GM21529 (cell line): ENCODE measurements at regions not wholly inside any gene's neighbourhood (a gene's known extent, or its start where the extent isn't known, plus 50 kb on each side); places are given as distances from the start of the nearest gene placed in this dataset.
"Not testable (repeated sequence)": the region's sequence is repeated elsewhere in the genome, so short reads cannot be mapped to it uniquely, and the experiment has no call there.

ENCODE experiments used
- ATAC-seq: cut with Tn5 transposase; IDR thresholded peaks from one replicate; pipeline ENCODE4 v1.9.1; 2021; ENCODE audit not compliant: unreplicated experiment

DNA sequence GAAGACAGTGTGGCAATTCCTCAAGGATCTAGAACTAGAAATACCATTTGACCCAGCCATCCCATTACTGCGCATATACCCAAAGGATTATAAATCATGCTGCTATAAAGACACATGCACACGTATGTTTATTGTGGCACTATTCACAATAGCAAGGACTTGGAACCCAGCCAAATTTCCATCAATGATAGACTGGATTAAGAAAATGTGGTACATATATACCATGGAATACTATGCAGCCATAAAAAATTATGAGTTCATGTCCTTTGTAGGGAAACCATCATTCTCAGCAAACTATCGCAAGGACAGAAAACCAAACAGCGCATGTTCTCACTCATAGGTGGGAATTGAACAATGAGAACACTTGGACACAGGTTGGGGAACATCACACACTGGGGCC, 729.6 kb upstream of the ARPP21 start:
- ATAC-seq = not testable (repeated sequence)

DNA sequence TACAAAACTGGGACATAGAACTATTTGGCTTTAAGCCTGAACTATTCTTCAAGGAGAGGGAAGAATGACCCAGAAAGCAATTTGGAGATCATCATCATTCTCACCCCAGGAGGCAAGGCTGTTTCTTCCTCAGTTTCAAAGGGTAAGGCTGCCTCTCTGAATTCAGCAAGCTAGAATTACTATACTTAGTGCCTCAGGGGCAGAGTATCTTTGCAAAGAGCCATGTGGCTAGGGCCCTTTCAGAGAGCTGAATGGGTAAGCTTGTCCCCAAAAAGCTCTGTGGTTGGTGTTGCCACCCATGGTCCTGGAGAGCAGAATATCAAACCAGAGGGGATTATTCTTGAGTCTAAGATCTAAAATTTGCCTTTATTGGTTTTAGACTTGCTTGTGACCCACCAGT, 720.3 kb upstream of the ARPP21 start:
- no peak for ATAC-seq

DNA sequence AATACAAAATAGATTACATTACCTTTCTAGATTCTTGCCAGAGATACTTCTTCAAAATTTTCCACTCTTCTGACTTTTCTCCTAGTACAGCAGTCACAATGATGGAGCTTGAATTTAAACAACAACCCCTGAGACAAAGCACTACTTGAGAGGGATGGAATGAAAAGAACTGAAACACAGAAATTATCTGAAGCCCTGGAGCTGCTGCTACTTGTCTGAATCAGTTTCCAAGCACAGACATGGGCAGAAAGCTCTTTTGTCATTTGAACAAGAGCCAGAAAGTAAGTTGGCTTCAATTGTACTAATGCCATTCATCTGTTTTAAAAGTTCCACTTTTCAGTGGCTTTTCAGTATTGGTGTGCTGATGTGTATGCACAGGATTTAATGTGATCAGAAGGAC, 718.5 kb upstream of the ARPP21 start:
- ATAC-seq = no peak

GRCh38 chr3:34924961-34925360, 714.4 kb upstream of the ARPP21 start:
- ATAC-seq = no peak

- ATAC-seq = no peak
Observed at GRCh38 chr3:34925851-34926250, 713.5 kb upstream of the ARPP21 start.

- no peak for ATAC-seq
Observed at GRCh38 chr3:34929036-34929435, 710.3 kb upstream of the ARPP21 start.

GRCh38 chr3:34934660-34935059, 704.7 kb upstream of the ARPP21 start:
- ATAC-seq = no peak

- ATAC-seq = no peak
Observed at GRCh38 chr3:34938784-34939183, 700.5 kb upstream of the ARPP21 start.

DNA sequence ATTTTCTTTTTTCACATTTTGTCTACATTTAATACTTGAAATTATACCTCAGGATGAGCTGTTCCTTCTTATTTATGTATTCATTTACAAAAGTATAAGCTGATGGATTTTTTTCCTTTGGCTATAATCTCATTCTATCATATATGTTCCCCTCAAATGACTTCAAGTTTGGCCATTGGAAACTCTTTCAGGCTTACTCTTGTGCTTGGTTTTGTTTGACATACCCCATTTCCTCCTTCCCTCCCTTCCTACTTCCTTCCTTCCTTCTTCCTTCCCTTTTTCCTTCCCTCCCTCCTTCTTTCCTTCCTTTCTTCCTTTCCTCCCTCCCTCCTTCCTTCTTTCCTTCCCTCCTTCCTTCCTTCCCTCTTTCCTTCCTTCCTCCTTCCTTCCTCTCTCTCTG, 697.1 kb upstream of the ARPP21 start:
- no peak for ATAC-seq

- no peak for ATAC-seq
Observed at GRCh38 chr3:34947834-34948233, 691.5 kb upstream of the ARPP21 start.

- no peak for ATAC-seq
Observed at GRCh38 chr3:34948517-34948916, 690.8 kb upstream of the ARPP21 start.

DNA sequence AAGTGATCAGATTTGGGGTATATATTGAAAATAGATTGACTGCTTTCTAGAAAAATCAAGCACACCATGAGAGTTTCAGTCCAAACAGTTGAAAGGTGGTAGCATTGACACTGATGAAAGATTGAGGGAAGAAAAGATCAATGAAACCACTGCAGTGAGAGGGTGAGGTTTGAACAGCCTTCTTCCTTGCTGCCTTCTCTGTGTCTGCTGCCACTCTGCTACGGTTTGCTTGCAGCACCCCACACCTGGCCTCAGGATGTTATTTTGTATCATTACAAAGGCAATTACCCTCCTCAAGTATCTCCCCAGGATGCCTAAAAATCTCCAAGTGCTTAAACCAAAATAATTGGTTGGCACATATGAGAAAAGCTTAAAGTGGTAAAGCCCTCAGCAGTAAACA, 683.6 kb upstream of the ARPP21 start:
- no peak for ATAC-seq

- no peak for ATAC-seq
Observed at GRCh38 chr3:34956511-34956910, 682.8 kb upstream of the ARPP21 start.

- no peak for ATAC-seq
Observed at GRCh38 chr3:34957677-34958076, 681.6 kb upstream of the ARPP21 start.

- ATAC-seq = no peak
Observed at GRCh38 chr3:34969513-34969912, 669.8 kb upstream of the ARPP21 start.

- no peak for ATAC-seq
Observed at GRCh38 chr3:34972481-34972880, 666.8 kb upstream of the ARPP21 start.

- no peak for ATAC-seq
Observed at GRCh38 chr3:34973586-34973985, 665.7 kb upstream of the ARPP21 start.

- no peak for ATAC-seq
Observed at GRCh38 chr3:34983631-34984030, 655.7 kb upstream of the ARPP21 start.

- no peak for ATAC-seq
Observed at GRCh38 chr3:34988296-34988695, 651.0 kb upstream of the ARPP21 start.

DNA sequence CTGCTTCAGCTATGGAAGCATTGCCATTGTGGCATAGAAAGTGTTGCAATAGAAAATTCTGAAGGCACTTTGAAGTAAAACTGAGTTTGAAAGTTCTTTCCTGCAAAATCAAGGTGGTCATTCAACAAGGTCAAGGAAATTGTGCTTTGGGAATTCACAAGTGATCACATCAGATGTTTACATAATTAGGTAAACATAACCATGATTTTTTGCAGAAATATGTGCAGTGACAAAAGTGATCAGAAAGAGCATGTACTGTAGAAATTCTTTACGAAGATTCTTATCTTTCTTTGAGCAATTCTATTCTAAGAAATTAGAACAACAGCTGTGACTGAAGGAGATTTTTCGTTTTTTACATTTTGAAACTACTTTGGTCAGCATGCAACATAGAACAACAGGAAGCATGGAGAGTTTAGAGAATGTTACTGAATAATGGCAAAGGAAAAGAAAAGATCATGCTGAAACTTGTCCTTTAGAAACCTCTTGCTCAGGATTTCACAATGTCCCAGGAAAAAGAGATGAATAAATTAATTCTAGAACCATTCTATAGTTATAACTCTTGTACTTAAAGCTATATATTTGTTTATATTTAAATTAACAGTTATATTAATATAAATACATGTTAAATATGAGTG, 643.4 kb upstream of the ARPP21 start:
- ATAC-seq = no peak

GRCh38 chr3:34998902-34999301, 640.4 kb upstream of the ARPP21 start:
- no peak for ATAC-seq

DNA sequence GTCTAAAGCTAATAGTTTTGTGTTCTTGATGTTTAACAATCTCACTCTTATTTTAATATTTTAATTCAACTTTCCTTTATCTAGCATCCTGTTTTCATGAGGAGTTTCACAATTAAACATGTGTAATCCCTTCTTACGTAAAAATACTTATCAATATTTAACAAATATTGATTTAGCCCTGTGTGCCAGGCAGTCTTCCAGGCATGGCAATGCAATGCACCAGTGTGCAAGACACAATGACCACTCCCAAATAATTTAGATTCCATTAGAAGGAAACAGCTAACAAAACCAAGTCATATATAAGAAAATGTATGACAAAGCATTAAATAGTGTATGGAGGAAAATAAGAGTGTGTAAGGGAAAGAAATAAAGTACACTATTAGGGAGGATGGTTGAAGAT, 627.1 kb upstream of the ARPP21 start:
- no peak for ATAC-seq

GRCh38 chr3:35028157-35028556, 611.2 kb upstream of the ARPP21 start:
- no peak for ATAC-seq
